Body of pancreas (tissue), 4 donors: ENCODE measurements at regions not wholly inside any gene's neighbourhood (a gene's known extent, or its start where the extent isn't known, plus 50 kb on each side); places are given as distances from the start of the nearest gene placed in this dataset.

Source experiments
- POLR2A ChIP-seq, 3 donors: fragments of 450-650 bp; IDR thresholded peaks; one replicate each; pipeline ENCODE4 v1.6.1; 2016; ENCODE audit warnings: antibody characterized with exemption in 3 of 3, mild to moderate bottlenecking in 2 of 3
- TF ChIP-seq, protein P1 (sequence below), 7 experiments: fragments of 450-650 bp in 4 of 7; fragments of 200-600 bp in 3 of 7; sonication (generic) in 3 of 7; IDR thresholded peaks; one replicate each; pipeline ENCODE4 v1.5.1; 2016 to 2019; ENCODE audit warnings: antibody characterized with exemption in 7 of 7

DNA sequence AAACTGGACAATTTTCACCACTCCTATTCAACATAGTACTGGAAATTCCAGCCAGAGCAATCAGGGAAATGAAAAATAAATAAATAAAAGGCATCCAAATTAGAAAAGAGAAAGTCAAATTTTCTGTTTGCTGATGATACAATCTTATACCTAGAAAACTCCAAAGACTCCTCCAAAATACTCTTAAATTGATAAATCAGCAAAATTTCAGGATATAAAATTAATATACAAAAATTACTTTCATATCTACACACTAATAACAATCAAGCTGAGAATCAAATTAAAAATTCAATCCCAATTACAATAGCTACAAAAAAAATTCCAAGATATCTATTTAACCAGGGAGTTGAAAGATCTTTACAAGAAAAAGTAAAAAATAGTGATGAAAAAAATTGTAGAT lies 651.9 kb downstream of the DTWD2 start:
- TF ChIP-seq, protein P1, sequence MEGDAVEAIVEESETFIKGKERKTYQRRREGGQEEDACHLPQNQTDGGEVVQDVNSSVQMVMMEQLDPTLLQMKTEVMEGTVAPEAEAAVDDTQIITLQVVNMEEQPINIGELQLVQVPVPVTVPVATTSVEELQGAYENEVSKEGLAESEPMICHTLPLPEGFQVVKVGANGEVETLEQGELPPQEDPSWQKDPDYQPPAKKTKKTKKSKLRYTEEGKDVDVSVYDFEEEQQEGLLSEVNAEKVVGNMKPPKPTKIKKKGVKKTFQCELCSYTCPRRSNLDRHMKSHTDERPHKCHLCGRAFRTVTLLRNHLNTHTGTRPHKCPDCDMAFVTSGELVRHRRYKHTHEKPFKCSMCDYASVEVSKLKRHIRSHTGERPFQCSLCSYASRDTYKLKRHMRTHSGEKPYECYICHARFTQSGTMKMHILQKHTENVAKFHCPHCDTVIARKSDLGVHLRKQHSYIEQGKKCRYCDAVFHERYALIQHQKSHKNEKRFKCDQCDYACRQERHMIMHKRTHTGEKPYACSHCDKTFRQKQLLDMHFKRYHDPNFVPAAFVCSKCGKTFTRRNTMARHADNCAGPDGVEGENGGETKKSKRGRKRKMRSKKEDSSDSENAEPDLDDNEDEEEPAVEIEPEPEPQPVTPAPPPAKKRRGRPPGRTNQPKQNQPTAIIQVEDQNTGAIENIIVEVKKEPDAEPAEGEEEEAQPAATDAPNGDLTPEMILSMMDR (IDR thresholded peaks at IDR 0.05) = no peak
- TF ChIP-seq POLR2A (IDR thresholded peaks at IDR 0.05) = no peak
